Pancreas (tissue), 10 donors: ENCODE measurements at regions not wholly inside any gene's neighbourhood (a gene's known extent, or its start where the extent isn't known, plus 50 kb on each side); places are given as distances from the start of the nearest gene placed in this dataset.
"Not testable (repeated sequence)": the region's sequence is repeated elsewhere in the genome, so short reads cannot be mapped to it uniquely, and the experiment has no call there.

Source experiments
- ATAC-seq, 4 donors: fragments of 200-7000 bp; cut with Tn5 transposase; one replicate each; pipeline versions ENCODE4 v1.8.0 to v1.9.1; 2020; ENCODE audit warnings: mild to moderate bottlenecking in 4 of 4, moderate library complexity in 4 of 4
- DNase-seq, 6 donors: peaks; one replicate each; pipeline ENCODE4 v3.0.0-alpha.2; 2020
- FAIRE-seq: peaks from 2 replicates; lab custom pipeline; 2012; peaks lifted over from hg19 to GRCh38; lab: Jason Lieb, UNC
- H3K27ac ChIP-seq, 4 donors: fragments of 200-600 bp; sonication (generic); 1 replicate in 3 of 4; 2 replicates in 1 of 4; pipeline versions ENCODE4 v1.5.0 to v1.8.0; 2020
- H3K27me3 ChIP-seq, 4 donors: fragments of 200-600 bp; one replicate each; pipeline ENCODE4 v1.8.0; 2021
- H3K36me3 ChIP-seq, 3 donors: fragments of 200-600 bp; sonication (generic) in 1 of 3; one replicate each; pipeline versions ENCODE4 v1.5.0 to v1.8.0; 2020 to 2021
- H3K4me1 ChIP-seq, 3 donors: fragments of 200-600 bp; one replicate each; pipeline ENCODE4 v1.8.0; 2021
- H3K4me3 ChIP-seq, 4 donors: fragments of 200-600 bp; sonication (generic) in 2 of 4; one replicate each; pipeline versions ENCODE4 v1.5.0 to v1.8.0; 2020 to 2021
- H3K9me3 ChIP-seq, 4 donors: fragments of 200-600 bp; one replicate each; pipeline ENCODE4 v1.8.0; 2021
- CTCF ChIP-seq, 4 donors: fragments of 200-600 bp; sonication (generic) in 3 of 4; IDR thresholded peaks; one replicate each; pipeline versions ENCODE4 v1.5.0 to v1.8.0; 2021; ENCODE audit warnings: antibody characterized with exemption in 4 of 4
- WGBS, 2 donors: extraction: QIAGEN DNeasy Blood & Tissue Kit; methylation state at CpG; one replicate each; pipeline ENCODE4 v1.1.7; 2013; 5-methylcytosine and 5-hydroxymethylcytosine counted together
- intact Hi-C, 3 donors: fragments of 100-400 bp; cut with DNase I; formaldehyde crosslinking; loops; one replicate each; pipeline versions ENCODE4 v1.11.1 to v1.14.2; 2022
- donor health status: healthy with polysubstance abuse.
- donor health status: DM: no; HTN: no; CAD: no; lungs with moderate emphysema.
- donor health status: DM: no; HTN: no; CAD: no.
- donor health status: control.
- donor health status: control.
- donor health status: Bipolar disorder and iron deficiency.
- donor health status: DM: yes; HTN: yes; CAD: no.
- donor health status: DM: no; HTN: no; CAD: no.
- donor health status: DM: no; HTN: no; CAD: no.
- donor health status: DM: yes; HTN: yes; CAD: no.

- Histone ChIP-seq H3K4me3 (no peak overlapping the region), H3K4me1 (no peaks in the 10 kb centered on the region), H3K36me3 (no peaks in the 10 kb centered on the region), H3K9me3 (no peaks in the 10 kb centered on the region), H3K27ac (no peak overlapping the region), H3K27me3 (no peaks in the 10 kb centered on the region)
- FAIRE-seq (no peak), DNase-seq (no peak), ATAC-seq (no peak)
- TF ChIP-seq CTCF (IDR thresholded peaks at IDR 0.05) = no peak
- intact Hi-C loops = no loop called here
- 70 to 88% methylated on average over 3 of the region's 3 CpGs for whole genome bisulfite sequencing, 2 donors
Observed at GRCh38 chr4:66017671-66018070, 347.4 kb upstream of the EPHA5 start.

- WGBS, 2 donors = 69 to 80% methylated on average over 1 of the region's 1 CpG
Observed at GRCh38 chr4:66016240-66016639, 346.0 kb upstream of the EPHA5 start.

GRCh38 chr4:66014146-66014765, 344.0 kb upstream of the EPHA5 start:
- DNase-seq = no peak
- no peak for FAIRE-seq
- intact Hi-C loops = no loop called here
- no peaks in the 10 kb centered on the region for H3K4me1 ChIP-seq
- 12 to 26% methylated on average over 3 of the region's 3 CpGs for WGBS, 2 donors
- no peak overlapping the region for H3K4me3 ChIP-seq
- no peak overlapping the region for H3K27ac ChIP-seq
- no peak for ATAC-seq
- H3K27me3 ChIP-seq = no peaks in the 10 kb centered on the region
- TF ChIP-seq CTCF (IDR thresholded peaks at IDR 0.05) = no peak
- H3K9me3 ChIP-seq = no peaks in the 10 kb centered on the region
- H3K36me3 ChIP-seq = no peaks in the 10 kb centered on the region

More at GRCh38 chr4:66016240-66016639, 346.0 kb upstream of the EPHA5 start:
- Histone ChIP-seq H3K36me3 (no peaks in the 10 kb centered on the region), H3K27me3 (no peaks in the 10 kb centered on the region), H3K9me3 (no peaks in the 10 kb centered on the region), H3K4me3 (no peak overlapping the region), H3K4me1 (no peaks in the 10 kb centered on the region), H3K27ac (no peak overlapping the region)
- intact Hi-C loops = no loop called here
- DNase-seq (no peak), FAIRE-seq (no peak), ATAC-seq (no peak)
- TF ChIP-seq CTCF (IDR thresholded peaks at IDR 0.05) = no peak

- FAIRE-seq (no peak), DNase-seq (no peak), ATAC-seq (no peak)
- Histone ChIP-seq H3K27ac (no peak overlapping the region), H3K9me3 (no peaks in the 10 kb centered on the region), H3K4me3 (no peak overlapping the region), H3K4me1 (no peaks in the 10 kb centered on the region), H3K27me3 (no peaks in the 10 kb centered on the region), H3K36me3 (no peaks in the 10 kb centered on the region)
- intact Hi-C loops = no loop called here
- 7 to 56% methylated on average over 1 of the region's 1 CpG for WGBS, 2 donors
- no peak for TF ChIP-seq CTCF (IDR thresholded peaks at IDR 0.05)
Observed at GRCh38 chr4:66000510-66001117, 330.3 kb upstream of the EPHA5 start.

GRCh38 chr4:65999518-65999871, 329.2 kb upstream of the EPHA5 start:
- H3K36me3 ChIP-seq = no peaks in the 10 kb centered on the region
- intact Hi-C loops = no loop called here
- no peaks in the 10 kb centered on the region for H3K4me1 ChIP-seq
- WGBS, 2 donors = 67 to 77% methylated on average over 1 of the region's 1 CpG
- H3K27me3 ChIP-seq = no peaks in the 10 kb centered on the region
- no peak for FAIRE-seq
- ATAC-seq = no peak
- H3K9me3 ChIP-seq = no peaks in the 10 kb centered on the region
- no peak for DNase-seq
- no peak for TF ChIP-seq CTCF (IDR thresholded peaks at IDR 0.05)
- H3K27ac ChIP-seq = no peak overlapping the region
- no peak overlapping the region for H3K4me3 ChIP-seq

GRCh38 chr4:65998807-65999517, 328.7 kb upstream of the EPHA5 start:
- intact Hi-C loops, FAIRE-seq, H3K9me3 ChIP-seq, H3K27ac ChIP-seq, H3K4me1 ChIP-seq, H3K36me3 ChIP-seq, ATAC-seq, H3K27me3 ChIP-seq, H3K4me3 ChIP-seq: not testable (repeated sequence)
- DNase-seq = peak in 1 of 6 donors; percentile 13
- 72 to 82% methylated on average over 27 to 29 of the region's 29 CpGs for WGBS, 2 donors
